Ovary (tissue), 3 donors: ENCODE measurements at regions not wholly inside any gene's neighbourhood (a gene's known extent, or its start where the extent isn't known, plus 50 kb on each side); places are given as distances from the start of the nearest gene placed in this dataset.

Experiments used
- POLR2A ChIP-seq: fragments of 450-650 bp; IDR thresholded peaks from one replicate; pipeline ENCODE4 v1.6.1; 2017; ENCODE audit warnings: antibody characterized with exemption, mild to moderate bottlenecking, moderate library complexity
- TF ChIP-seq, protein P1 (sequence below), 3 donors: fragments of 450-650 bp in 2 of 3; fragments of 200-600 bp in 1 of 3; IDR thresholded peaks; one replicate each; pipeline versions ENCODE4 v1.5.1 to v1.8.0; 2016 to 2022; ENCODE audit warnings: antibody characterized with exemption in 3 of 3, mild to moderate bottlenecking in 1 of 3
- donor health status: DM: no; HTN: no; CAD: no.

DNA sequence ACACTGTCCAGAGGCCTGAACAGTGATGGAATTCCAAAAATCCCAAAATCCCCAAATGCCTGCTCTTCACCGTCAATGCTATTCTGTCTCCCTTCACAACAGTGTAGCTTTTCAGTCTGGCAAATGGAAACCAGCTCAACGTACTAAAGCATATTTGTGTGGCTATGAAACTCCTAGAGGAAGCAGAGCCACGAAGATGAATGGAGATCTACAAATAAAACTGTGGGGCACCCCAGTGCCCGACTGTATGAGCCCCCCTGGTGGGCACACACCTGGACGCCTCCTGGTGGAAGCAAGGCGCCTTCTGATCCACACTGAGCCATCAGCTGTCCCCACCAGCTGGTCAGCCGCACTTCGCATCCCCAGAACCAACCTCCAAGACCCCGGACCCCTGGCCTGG is 129.1 kb upstream of the SOD1 start:
- TF ChIP-seq, protein P1, sequence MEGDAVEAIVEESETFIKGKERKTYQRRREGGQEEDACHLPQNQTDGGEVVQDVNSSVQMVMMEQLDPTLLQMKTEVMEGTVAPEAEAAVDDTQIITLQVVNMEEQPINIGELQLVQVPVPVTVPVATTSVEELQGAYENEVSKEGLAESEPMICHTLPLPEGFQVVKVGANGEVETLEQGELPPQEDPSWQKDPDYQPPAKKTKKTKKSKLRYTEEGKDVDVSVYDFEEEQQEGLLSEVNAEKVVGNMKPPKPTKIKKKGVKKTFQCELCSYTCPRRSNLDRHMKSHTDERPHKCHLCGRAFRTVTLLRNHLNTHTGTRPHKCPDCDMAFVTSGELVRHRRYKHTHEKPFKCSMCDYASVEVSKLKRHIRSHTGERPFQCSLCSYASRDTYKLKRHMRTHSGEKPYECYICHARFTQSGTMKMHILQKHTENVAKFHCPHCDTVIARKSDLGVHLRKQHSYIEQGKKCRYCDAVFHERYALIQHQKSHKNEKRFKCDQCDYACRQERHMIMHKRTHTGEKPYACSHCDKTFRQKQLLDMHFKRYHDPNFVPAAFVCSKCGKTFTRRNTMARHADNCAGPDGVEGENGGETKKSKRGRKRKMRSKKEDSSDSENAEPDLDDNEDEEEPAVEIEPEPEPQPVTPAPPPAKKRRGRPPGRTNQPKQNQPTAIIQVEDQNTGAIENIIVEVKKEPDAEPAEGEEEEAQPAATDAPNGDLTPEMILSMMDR (IDR thresholded peaks at IDR 0.05): no peak
- no peak for TF ChIP-seq POLR2A
